Stomach (tissue), 4 donors: ENCODE measurements at regions not wholly inside any gene's neighbourhood (a gene's known extent, or its start where the extent isn't known, plus 50 kb on each side); places are given as distances from the start of the nearest gene placed in this dataset.

Source experiments
- CTCF ChIP-seq, 7 experiments: fragments of 450-650 bp in 4 of 7; fragments of 200-600 bp in 3 of 7; sonication (generic) in 3 of 7; IDR thresholded peaks; one replicate each; pipeline ENCODE4 v1.5.1; 2016 to 2019; ENCODE audit warnings: antibody characterized with exemption in 7 of 7, control low read depth in 2 of 7, mild to moderate bottlenecking in 1 of 7
- EP300 ChIP-seq: sonication (generic); formaldehyde crosslinking; IDR thresholded peaks from one replicate; pipeline ENCODE4 v1.6.1; 2017; ENCODE audit warnings: antibody characterized with exemption
- POLR2A ChIP-seq, 4 donors: fragments of 450-650 bp; IDR thresholded peaks; one replicate each; pipeline ENCODE4 v1.6.1; 2016; ENCODE audit warnings: antibody characterized with exemption in 4 of 4, control low read depth in 2 of 4, mild to moderate bottlenecking in 1 of 4, moderate library complexity in 1 of 4

- TF ChIP-seq EP300 (no peak), CTCF (IDR thresholded peaks at IDR 0.05) (no peak), POLR2A (IDR thresholded peaks at IDR 0.05) (no peak)
Measured at GRCh38 chr2:167726788-167727187, 520.6 kb downstream of the STK39 start.
